KMS-11 (cell line): ENCODE measurements at regions not wholly inside any gene's neighbourhood (a gene's known extent, or its start where the extent isn't known, plus 50 kb on each side); places are given as distances from the start of the nearest gene placed in this dataset.

Experiments
- H2AFZ ChIP-seq: fragments of 200-600 bp; sonication (generic); 2 replicates; pipeline ENCODE4 v1.6.1; 2016; ENCODE audit warnings: antibody characterized with exemption, mixed run types, low read depth
- H3K27ac ChIP-seq: fragments of 200-600 bp; sonication (generic); 2 replicates; pipeline ENCODE4 v1.6.1; 2016; ENCODE audit warnings: mild to moderate bottlenecking, mixed run types
- H3K27me3 ChIP-seq: fragments of 200-600 bp; sonication (generic); 2 replicates; pipeline ENCODE4 v1.6.1; 2017; ENCODE audit warnings: mild to moderate bottlenecking, low read depth, mixed run types, moderate library complexity; ENCODE audit not compliant: insufficient read depth
- H3K36me3 ChIP-seq: fragments of 200-600 bp; sonication (generic); 2 replicates; pipeline ENCODE4 v1.6.1; 2017; ENCODE audit warnings: mild to moderate bottlenecking, mixed run types; ENCODE audit not compliant: insufficient read depth
- H3K4me1 ChIP-seq: fragments of 200-600 bp; sonication (generic); 2 replicates; pipeline ENCODE4 v1.6.1; 2016; ENCODE audit warnings: mild to moderate bottlenecking, low read depth, mixed run types; ENCODE audit not compliant: poor library complexity, severe bottlenecking
- H3K4me2 ChIP-seq: fragments of 200-600 bp; sonication (generic); 2 replicates; pipeline ENCODE4 v1.7.0; 2016; ENCODE audit warnings: mild to moderate bottlenecking, mixed run types
- H3K4me3 ChIP-seq: fragments of 200-600 bp; sonication (generic); IDR thresholded peaks from 2 replicates; pipeline ENCODE4 v1.6.1; 2017; ENCODE audit warnings: low read depth, low read length, mixed read lengths; ENCODE audit not compliant: insufficient read depth
- H3K79me2 ChIP-seq: fragments of 200-600 bp; sonication (generic); 2 replicates; pipeline ENCODE4 v1.6.1; 2016; ENCODE audit warnings: low read depth, mixed run types; ENCODE audit not compliant: insufficient read depth
- H3K9ac ChIP-seq: fragments of 200-600 bp; sonication (generic); 2 replicates; pipeline ENCODE4 v1.6.1; 2016; ENCODE audit warnings: mild to moderate bottlenecking, mixed run types
- H4K20me1 ChIP-seq: fragments of 200-600 bp; sonication (generic); 2 replicates; pipeline ENCODE4 v1.6.1; 2016; ENCODE audit warnings: mild to moderate bottlenecking, mixed run types; ENCODE audit not compliant: insufficient read depth
- CTCF ChIP-seq: fragments of 200-600 bp; sonication (generic); conservative IDR thresholded peaks from 2 replicates; pipeline ENCODE4 v1.6.1; 2017; ENCODE audit warnings: low read depth, mild to moderate bottlenecking, antibody characterized with exemption, low read length, moderate library complexity, mixed read lengths

- Histone ChIP-seq H3K27me3 (no peaks in the 10 kb centered on the region), H3K79me2 (no peaks in the 10 kb centered on the region), H3K4me3 (peak overlapping the region; percentile 70), H3K36me3 (no peaks in the 10 kb centered on the region), H3K4me1 (peaks cover 79% of the 10 kb centered on the region), H3K27ac (no peak overlapping the region), H3K9ac (no peak overlapping the region), H2AFZ (no peak overlapping the region), H3K4me2 (peak overlapping the region; percentile 43), H4K20me1 (no peaks in the 10 kb centered on the region)
- TF ChIP-seq CTCF: no peak
These were observed 165.3 kb downstream of the FASLG start for GRCh38 chr1:172824209-172824608.

GRCh38 chr1:172826096-172826741 is 167.3 kb downstream of the FASLG start:
- H3K4me1 ChIP-seq: peaks cover 58% of the 10 kb centered on the region
- H3K4me2 ChIP-seq: peak overlapping the region; percentile 77
- peak overlapping the region; percentile 50 for H2AFZ ChIP-seq

GRCh38 chr1:172827301-172827700 is 168.4 kb downstream of the FASLG start:
- no peak overlapping the region for H2AFZ ChIP-seq
- H3K36me3 ChIP-seq: no peaks in the 10 kb centered on the region

More at GRCh38 chr1:172826096-172826741, 167.3 kb downstream of the FASLG start:
- TF ChIP-seq CTCF: peak; percentile 82
- no peak overlapping the region for H3K4me3 ChIP-seq
- H4K20me1 ChIP-seq: no peaks in the 10 kb centered on the region
- no peaks in the 10 kb centered on the region for H3K27me3 ChIP-seq
- no peak overlapping the region for H3K27ac ChIP-seq
- H3K9ac ChIP-seq: peak overlapping the region; percentile 10; the same call in 1 of the 2 replicates
- H3K36me3 ChIP-seq: no peaks in the 10 kb centered on the region
- H3K79me2 ChIP-seq: no peaks in the 10 kb centered on the region

GRCh38 chr1:172827841-172828240 is 168.9 kb downstream of the FASLG start:
- Histone ChIP-seq H4K20me1 (no peaks in the 10 kb centered on the region), H3K36me3 (no peaks in the 10 kb centered on the region), H3K79me2 (no peaks in the 10 kb centered on the region), H2AFZ (no peak overlapping the region), H3K4me2 (no peak overlapping the region), H3K4me1 (peaks cover 42% of the 10 kb centered on the region), H3K9ac (no peak overlapping the region), H3K27ac (no peak overlapping the region), H3K4me3 (no peak overlapping the region), H3K27me3 (no peaks in the 10 kb centered on the region)
- TF ChIP-seq CTCF: no peak

More at GRCh38 chr1:172827301-172827700, 168.4 kb downstream of the FASLG start:
- Histone ChIP-seq H3K9ac (no peak overlapping the region), H3K27me3 (no peaks in the 10 kb centered on the region), H3K4me1 (peaks cover 48% of the 10 kb centered on the region), H4K20me1 (no peaks in the 10 kb centered on the region), H3K27ac (no peak overlapping the region), H3K79me2 (no peaks in the 10 kb centered on the region), H3K4me3 (no peak overlapping the region), H3K4me2 (no peak overlapping the region)
- TF ChIP-seq CTCF: no peak
